Bronchial epithelial cell (primary cell): ENCODE measurements at regions not wholly inside any gene's neighbourhood (a gene's known extent, or its start where the extent isn't known, plus 50 kb on each side); places are given as distances from the start of the nearest gene placed in this dataset.

Source experiments
- DNase-seq: peaks from one replicate; pipeline ENCODE4 v3.0.0-alpha.2; 2010; ENCODE audit warnings: low read depth
- FAIRE-seq: peaks from 2 replicates; lab custom pipeline; 2011; peaks lifted over from hg19 to GRCh38; lab: Jason Lieb, UNC
- H3K27me3 ChIP-seq: 2 replicates; pipeline ENCODE4 v1.5.1; 2011; ENCODE audit warnings: low read length; ENCODE audit not compliant: control insufficient read depth, insufficient read depth
- H3K36me3 ChIP-seq: 2 replicates; pipeline ENCODE4 v1.5.1; 2011; ENCODE audit warnings: low read length; ENCODE audit not compliant: control insufficient read depth, insufficient read depth
- H3K4me3 ChIP-seq: 2 replicates; pipeline ENCODE4 v1.5.1; 2011; ENCODE audit warnings: mild to moderate bottlenecking, low read depth, low read length, control low read depth
- CTCF ChIP-seq: IDR thresholded peaks from 2 replicates; pipeline ENCODE4 v1.5.1; 2011; ENCODE audit warnings: mild to moderate bottlenecking, moderate library complexity, low read length, control low read depth, inconsistent platforms; ENCODE audit not compliant: insufficient read depth, severe bottlenecking

DNA sequence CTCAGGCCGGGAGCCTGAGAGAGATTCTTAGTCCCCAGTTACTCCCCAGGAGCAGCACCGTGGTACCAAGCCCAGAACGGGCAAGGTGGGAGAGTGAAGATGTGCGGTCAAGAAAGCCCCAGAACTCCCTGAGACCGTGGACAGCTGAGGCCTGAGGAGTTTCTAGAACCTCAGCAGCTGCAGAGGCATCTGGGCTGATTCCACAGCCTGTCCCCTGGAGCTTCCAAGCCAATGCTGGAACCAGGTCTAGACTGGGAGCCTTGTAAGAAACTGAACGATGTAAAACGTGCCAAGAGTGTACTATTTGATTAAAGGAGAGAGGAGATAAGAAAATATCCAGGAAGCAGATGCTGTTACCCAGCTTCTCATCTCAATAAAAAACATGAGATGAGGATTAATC is 366.3 kb downstream of the TNS3 start:
- Histone ChIP-seq H3K36me3 (no peaks in the 10 kb centered on the region), H3K27me3 (peaks cover 1% of the 10 kb centered on the region), H3K4me3 (no peak overlapping the region)
- TF ChIP-seq CTCF: no peak
- FAIRE-seq: no peak
- no peak for DNase-seq

- FAIRE-seq (no peak), DNase-seq (no peak)
- TF ChIP-seq CTCF: no peak
- no peaks in the 10 kb centered on the region for H3K36me3 ChIP-seq
- peaks cover 1% of the 10 kb centered on the region for H3K27me3 ChIP-seq
- no peak overlapping the region for H3K4me3 ChIP-seq
Observed at GRCh38 chr7:47215049-47215448, 366.9 kb downstream of the TNS3 start.

DNA sequence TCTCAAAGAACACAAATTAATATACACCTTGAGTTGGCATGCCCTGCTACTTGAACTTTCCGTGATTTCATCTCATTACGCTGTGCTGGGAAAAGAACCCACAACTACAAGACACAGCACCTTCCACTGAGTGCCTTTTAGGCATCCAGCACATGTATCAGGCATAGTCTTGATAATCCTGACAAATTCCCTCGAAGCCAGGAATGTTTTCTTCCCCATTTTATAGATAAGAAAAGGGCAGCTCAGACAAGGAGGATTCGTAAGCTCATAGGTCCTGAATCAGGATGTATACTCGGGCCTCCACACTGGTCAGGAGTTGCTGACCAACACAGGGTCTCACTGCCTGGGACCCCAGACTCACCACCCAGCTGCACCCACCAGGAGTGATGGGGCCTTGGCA is 368.6 kb downstream of the TNS3 start:
- Histone ChIP-seq H3K27me3 (peaks cover 1% of the 10 kb centered on the region), H3K4me3 (no peak overlapping the region), H3K36me3 (no peaks in the 10 kb centered on the region)
- no peak for FAIRE-seq
- no peak for DNase-seq
- no peak for TF ChIP-seq CTCF

DNA sequence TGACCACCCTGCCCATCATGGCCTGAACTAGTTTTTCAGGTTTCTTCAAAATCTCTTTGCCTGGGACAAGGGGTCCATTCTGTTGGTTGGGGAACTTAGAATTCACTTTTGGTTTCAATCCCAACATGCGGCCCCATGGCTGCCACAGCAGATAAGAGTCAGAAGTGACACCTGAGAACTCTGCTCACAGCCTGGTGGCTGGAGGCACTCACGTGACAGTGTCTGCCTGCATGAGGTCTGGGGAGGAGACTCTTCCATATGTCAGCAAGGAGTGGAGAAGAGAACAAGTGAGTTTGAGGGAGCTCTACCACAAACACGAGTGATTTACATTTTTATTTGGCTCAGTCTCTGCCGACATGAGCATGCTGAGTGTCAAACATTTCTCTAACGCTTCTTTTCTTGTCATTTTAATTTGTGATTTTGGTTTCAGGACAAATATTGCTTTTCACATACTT is 370.4 kb downstream of the TNS3 start:
- FAIRE-seq: no peak
- no peak for DNase-seq

GRCh38 chr7:47210281-47210854 is 371.5 kb downstream of the TNS3 start:
- DNase-seq (no peak), FAIRE-seq (no peak)
- peaks cover 1% of the 10 kb centered on the region for H3K27me3 ChIP-seq
- no peaks in the 10 kb centered on the region for H3K36me3 ChIP-seq
- no peak for TF ChIP-seq CTCF
- H3K4me3 ChIP-seq: no peak overlapping the region

More for the DNA sequence above, 370.4 kb downstream of the TNS3 start:
- Histone ChIP-seq H3K27me3 (peaks cover 1% of the 10 kb centered on the region), H3K36me3 (no peaks in the 10 kb centered on the region), H3K4me3 (no peak overlapping the region)
- TF ChIP-seq CTCF: no peak

DNA sequence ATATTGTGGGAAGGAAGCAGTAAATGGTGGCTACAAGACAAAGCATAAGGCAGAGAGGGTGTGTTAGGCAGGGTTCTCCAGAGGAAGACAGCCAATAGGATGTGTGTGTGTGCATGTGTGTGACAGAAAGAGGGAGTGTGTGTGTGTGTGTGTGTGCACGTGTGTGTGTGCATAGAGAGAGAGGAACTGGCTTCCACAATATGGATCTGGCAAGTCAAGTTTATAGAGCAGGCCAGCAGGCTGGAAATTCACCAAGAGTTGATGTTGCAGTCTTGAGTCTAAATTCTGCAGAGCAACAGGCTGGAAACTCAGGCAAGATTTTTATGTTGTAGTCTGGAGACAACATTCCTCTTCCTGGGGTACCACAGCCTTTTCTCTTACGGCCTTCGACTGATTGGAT is 374.0 kb downstream of the TNS3 start:
- DNase-seq (no peak), FAIRE-seq (no peak)
- peaks cover 1% of the 10 kb centered on the region for H3K27me3 ChIP-seq
- H3K4me3 ChIP-seq: no peak overlapping the region
- no peak for TF ChIP-seq CTCF
- no peaks in the 10 kb centered on the region for H3K36me3 ChIP-seq
